ENCODE measurements at regions not wholly inside any gene's neighbourhood (a gene's known extent, or its start where the extent isn't known, plus 50 kb on each side); places are given as distances from the start of the nearest gene placed in this dataset.

GRCh38 chr12:128007250-128007649, 259.7 kb upstream of the TMEM132C start:
- no peak for TF ChIP-seq HDAC2 (IDR thresholded peaks at IDR 0.05)
- no peak for TF ChIP-seq PBX3 (IDR thresholded peaks at IDR 0.05; ENCODE audit: insufficient replicate concordance, low read depth, low read length)
- TF ChIP-seq RUNX3 (IDR thresholded peaks at IDR 0.05; ENCODE audit: low read length) = no peak
- no peak for TF ChIP-seq RCOR1 (conservative IDR thresholded peaks at IDR 0.05; ENCODE audit: low read depth, low read length)
- TF ChIP-seq CTCF (IDR thresholded peaks at IDR 0.05 in 2 of 3, conservative IDR thresholded peaks at IDR 0.05 in 1 of 3; ENCODE audit: control insufficient read depth in 2 of 3, extremely low read depth in 1 of 3, insufficient read depth in 1 of 3, low read depth in 3 of 3, low read length in 3 of 3) = no peak
- TF ChIP-seq MAX (IDR thresholded peaks at IDR 0.05; ENCODE audit: low read depth, low read length) = no peak
